DND-41 (cell line): ENCODE measurements at regions not wholly inside any gene's neighbourhood (a gene's known extent, or its start where the extent isn't known, plus 50 kb on each side); places are given as distances from the start of the nearest gene placed in this dataset.

ENCODE experiments used
- ATAC-seq: fragments of 200-7000 bp; cut with Tn5 transposase; 3 replicates; pipeline ENCODE4 v1.9.1; 2021; ENCODE audit warnings: low read depth; ENCODE audit not compliant: insufficient read depth
- DNase-seq: peaks from one replicate; pipeline ENCODE4 v3.0.0-alpha.2; 2020
- H2AFZ ChIP-seq: 2 replicates; pipeline ENCODE4 v1.6.0; 2012; ENCODE audit warnings: low read depth, low read length
- H3K27ac ChIP-seq: 2 replicates; pipeline ENCODE4 v1.5.1; 2012; ENCODE audit warnings: low read length, inconsistent platforms
- H3K27me3 ChIP-seq: fragments of 200-600 bp; sonication (generic); 2 replicates; pipeline ENCODE4 v1.6.0; 2012; ENCODE audit warnings: low read length, mild to moderate bottlenecking, inconsistent platforms; ENCODE audit not compliant: insufficient read depth, poor library complexity
- H3K36me3 ChIP-seq: 2 replicates; pipeline ENCODE4 v1.5.1; 2012; ENCODE audit warnings: low read length, inconsistent platforms; ENCODE audit not compliant: insufficient read depth
- H3K4me1 ChIP-seq: 2 replicates; pipeline ENCODE4 v1.5.1; 2012; ENCODE audit warnings: mild to moderate bottlenecking, low read length; ENCODE audit not compliant: insufficient read depth
- H3K4me2 ChIP-seq: 2 replicates; pipeline ENCODE4 v1.6.0; 2012; ENCODE audit warnings: mild to moderate bottlenecking, moderate library complexity, low read length, inconsistent platforms; ENCODE audit not compliant: insufficient read depth
- H3K4me3 ChIP-seq, 2 experiments: fragments of 200-600 bp in 1 of 2; shearing (Covaris generic) in 1 of 2; 2 replicates each; pipeline ENCODE4 v1.5.1; 2012 to 2016; ENCODE audit warnings: inconsistent platforms in 2 of 2, low read length in 2 of 2, mild to moderate bottlenecking in 2 of 2, low read depth in 1 of 2, moderate library complexity in 1 of 2
- H3K79me2 ChIP-seq: 2 replicates; pipeline ENCODE4 v1.6.0; 2012; ENCODE audit warnings: low read length, inconsistent platforms; ENCODE audit not compliant: insufficient read depth
- H3K9ac ChIP-seq: 2 replicates; pipeline ENCODE4 v1.6.0; 2012; ENCODE audit warnings: low read depth, mild to moderate bottlenecking, inconsistent platforms, low read length, moderate library complexity
- H3K9me3 ChIP-seq: 2 replicates; pipeline ENCODE4 v1.5.1; 2012; ENCODE audit warnings: low read length, moderate library complexity, mild to moderate bottlenecking, inconsistent platforms; ENCODE audit not compliant: insufficient read depth, severe bottlenecking
- H4K20me1 ChIP-seq: 2 replicates; pipeline ENCODE4 v1.6.0; 2012; ENCODE audit warnings: low read length; ENCODE audit not compliant: insufficient read depth
- CTCF ChIP-seq: IDR thresholded peaks from 2 replicates; pipeline ENCODE4 v1.5.1; 2012; ENCODE audit warnings: borderline replicate concordance, low read length, moderate library complexity, mild to moderate bottlenecking; ENCODE audit not compliant: poor library complexity, severe bottlenecking; ENCODE audit errors: extremely low read depth
- EZH2 ChIP-seq: IDR thresholded peaks from 3 replicates; pipeline ENCODE4 v1.6.1; 2012; ENCODE audit warnings: borderline replicate concordance, low read depth, mild to moderate bottlenecking, moderate library complexity, low read length, inconsistent platforms; ENCODE audit not compliant: severe bottlenecking

GRCh38 chr6:141364694-141365093 is 768.0 kb upstream of the GJE1 start:
- Histone ChIP-seq H3K36me3 (no peaks in the 10 kb centered on the region), H3K4me1 (no peaks in the 10 kb centered on the region), H3K9ac (no peak overlapping the region), H2AFZ (no peak overlapping the region), H3K4me3 (no peak overlapping the region), H3K27ac (no peak overlapping the region), H3K9me3 (no peaks in the 10 kb centered on the region), H4K20me1 (no peaks in the 10 kb centered on the region), H3K4me2 (no peak overlapping the region), H3K79me2 (no peaks in the 10 kb centered on the region), H3K27me3 (no peaks in the 10 kb centered on the region)
- no peak for TF ChIP-seq EZH2
- no peak for TF ChIP-seq CTCF
- no peak for DNase-seq
- ATAC-seq: no peak

GRCh38 chr6:141364232-141364631 is 768.5 kb upstream of the GJE1 start:
- TF ChIP-seq CTCF: no peak
- no peak for TF ChIP-seq EZH2
- no peaks in the 10 kb centered on the region for H4K20me1 ChIP-seq
- ATAC-seq: no peak
- H2AFZ ChIP-seq: no peak overlapping the region
- H3K36me3 ChIP-seq: no peaks in the 10 kb centered on the region
- H3K9me3 ChIP-seq: no peaks in the 10 kb centered on the region
- H3K79me2 ChIP-seq: no peaks in the 10 kb centered on the region
- no peak for DNase-seq
- no peak overlapping the region for H3K9ac ChIP-seq
- no peaks in the 10 kb centered on the region for H3K4me1 ChIP-seq
- H3K4me3 ChIP-seq: no peak overlapping the region
- H3K27me3 ChIP-seq: no peaks in the 10 kb centered on the region
- no peak overlapping the region for H3K27ac ChIP-seq
- no peak overlapping the region for H3K4me2 ChIP-seq

GRCh38 chr6:141361559-141361958 is 771.2 kb upstream of the GJE1 start:
- DNase-seq (no peak), ATAC-seq (no peak)
- no peaks in the 10 kb centered on the region for H3K9me3 ChIP-seq
- no peak overlapping the region for H3K27ac ChIP-seq
- H3K36me3 ChIP-seq: no peaks in the 10 kb centered on the region
- no peaks in the 10 kb centered on the region for H3K4me1 ChIP-seq
- H3K79me2 ChIP-seq: no peaks in the 10 kb centered on the region
- H3K9ac ChIP-seq: no peak overlapping the region
- no peaks in the 10 kb centered on the region for H3K27me3 ChIP-seq
- no peaks in the 10 kb centered on the region for H4K20me1 ChIP-seq
- H3K4me3 ChIP-seq: no peak overlapping the region
- no peak overlapping the region for H3K4me2 ChIP-seq
- H2AFZ ChIP-seq: no peak overlapping the region
- TF ChIP-seq EZH2: no peak
- TF ChIP-seq CTCF: no peak

- no peak for ATAC-seq
- H3K36me3 ChIP-seq: no peaks in the 10 kb centered on the region
- no peaks in the 10 kb centered on the region for H3K27me3 ChIP-seq
- no peaks in the 10 kb centered on the region for H4K20me1 ChIP-seq
- no peak for TF ChIP-seq CTCF
- TF ChIP-seq EZH2: no peak
- H3K9ac ChIP-seq: no peak overlapping the region
- DNase-seq: no peak
- no peak overlapping the region for H3K4me2 ChIP-seq
- no peak overlapping the region for H2AFZ ChIP-seq
- no peaks in the 10 kb centered on the region for H3K9me3 ChIP-seq
- no peak overlapping the region for H3K27ac ChIP-seq
- H3K4me1 ChIP-seq: no peaks in the 10 kb centered on the region
- no peaks in the 10 kb centered on the region for H3K79me2 ChIP-seq
- no peak overlapping the region for H3K4me3 ChIP-seq
Measured at GRCh38 chr6:141359953-141360352, 772.8 kb upstream of the GJE1 start.
